NCI-H2196 treated with DMSO at 0.1 percent for 48 hours (cell line): ENCODE measurements at regions not wholly inside any gene's neighbourhood (a gene's known extent, or its start where the extent isn't known, plus 50 kb on each side); places are given as distances from the start of the nearest gene placed in this dataset.

Experiments used
- DNase-seq: peaks from one replicate; lab custom pipeline; 2025; ENCODE audit not compliant: unreplicated experiment; lab: John Stamatoyannopoulos, UW

GRCh38 chr1:4033713-4034112, 133.6 kb upstream of the C1orf174 start:
- no peak for DNase-seq

DNA sequence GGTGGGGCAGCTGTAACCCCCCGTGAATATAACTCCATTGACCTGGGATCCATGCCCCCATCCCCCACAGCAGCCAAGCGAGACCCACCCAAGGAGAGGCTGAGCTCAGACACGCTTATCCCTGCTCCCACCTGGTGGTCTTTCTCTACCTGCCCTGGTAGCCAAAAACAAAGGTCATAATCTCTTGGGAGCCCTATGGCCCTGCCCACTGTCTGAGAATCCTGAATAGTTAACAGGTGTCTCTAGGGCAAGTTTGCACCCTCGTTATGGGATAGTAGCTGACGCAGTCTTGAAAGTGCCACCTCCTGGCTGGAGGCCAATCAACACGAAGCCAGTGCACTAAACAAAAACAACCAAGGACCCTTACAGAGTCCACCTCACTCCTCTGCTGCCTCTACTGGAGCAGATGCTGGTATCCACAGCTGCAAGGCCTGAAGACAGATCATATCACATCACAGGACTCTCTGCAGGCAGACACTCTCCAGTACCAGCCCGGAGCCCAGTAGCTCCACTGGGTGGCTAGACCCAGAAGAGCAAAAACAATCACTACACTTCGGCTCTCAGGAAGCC, 134.3 kb upstream of the C1orf174 start:
- DNase-seq = no peak

- no peak for DNase-seq
Observed at GRCh38 chr1:4044967-4045366, 144.9 kb upstream of the C1orf174 start.

- no peak for DNase-seq
Observed at GRCh38 chr1:4045397-4046010, 145.4 kb upstream of the C1orf174 start.

- no peak for DNase-seq
Observed at GRCh38 chr1:4046836-4047461, 146.9 kb upstream of the C1orf174 start.

DNA sequence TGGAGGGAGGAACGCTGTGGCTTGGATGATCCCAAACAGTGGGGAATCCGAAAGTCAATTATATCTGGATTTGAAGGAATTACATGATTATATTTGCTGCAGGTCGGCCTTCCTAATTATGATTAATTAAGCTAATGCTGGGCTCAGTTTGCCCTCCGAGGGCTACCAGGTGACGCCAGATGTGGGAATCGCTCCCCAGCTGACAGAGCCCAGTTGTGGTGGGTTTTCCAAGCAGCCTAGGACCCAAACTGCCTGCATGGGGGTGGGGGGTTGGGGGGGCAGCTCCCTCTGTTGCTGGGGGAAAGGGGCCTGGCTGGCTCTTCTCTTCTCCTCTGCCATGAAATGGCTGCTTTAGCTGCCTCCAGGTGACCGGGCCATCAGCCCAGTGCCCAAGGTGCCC, 147.6 kb upstream of the C1orf174 start:
- no peak for DNase-seq

DNA sequence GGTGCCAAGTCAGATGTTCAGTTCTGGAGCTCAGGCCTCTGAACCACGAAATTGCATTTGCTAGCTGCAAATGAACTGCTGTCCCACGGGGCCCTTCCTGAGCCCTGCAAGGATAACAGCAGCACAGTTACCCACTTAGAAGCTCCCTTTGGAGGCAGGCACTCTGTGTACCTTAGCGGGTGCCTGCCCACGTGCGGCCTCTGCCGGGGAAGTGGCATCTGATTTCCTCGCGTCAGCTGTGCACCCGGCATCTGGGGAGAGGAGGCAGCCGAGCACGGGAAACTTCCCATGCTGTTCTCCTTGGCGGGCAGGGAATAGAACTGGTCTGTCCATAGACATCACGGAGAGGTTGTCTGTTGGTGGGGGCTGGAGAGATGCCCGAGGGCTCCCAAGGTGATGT, 148.0 kb upstream of the C1orf174 start:
- no peak for DNase-seq

DNA sequence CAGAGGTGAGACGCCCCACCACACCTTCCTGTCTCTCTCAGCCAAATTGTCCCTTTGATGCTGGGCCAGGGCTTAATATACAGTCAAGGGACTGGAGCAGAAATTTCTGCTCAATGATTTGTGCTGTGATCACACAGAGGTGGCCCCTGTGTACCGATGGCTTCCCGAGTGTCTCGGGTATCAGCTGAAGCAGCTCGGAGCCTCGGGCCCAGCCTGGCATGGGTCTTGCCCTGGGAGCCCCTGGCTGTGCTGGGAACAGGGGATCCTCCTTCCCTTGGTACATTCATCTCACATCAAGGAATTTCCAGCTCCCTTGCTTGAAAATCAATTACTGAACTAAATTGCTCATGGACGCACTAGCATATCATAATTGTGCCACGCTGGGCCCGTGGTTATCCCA, 148.8 kb upstream of the C1orf174 start:
- no peak for DNase-seq

- DNase-seq = no peak
Observed at GRCh38 chr1:4050998-4051397, 150.9 kb upstream of the C1orf174 start.

- DNase-seq = no peak
Observed at GRCh38 chr1:4052657-4053056, 152.6 kb upstream of the C1orf174 start.

DNA sequence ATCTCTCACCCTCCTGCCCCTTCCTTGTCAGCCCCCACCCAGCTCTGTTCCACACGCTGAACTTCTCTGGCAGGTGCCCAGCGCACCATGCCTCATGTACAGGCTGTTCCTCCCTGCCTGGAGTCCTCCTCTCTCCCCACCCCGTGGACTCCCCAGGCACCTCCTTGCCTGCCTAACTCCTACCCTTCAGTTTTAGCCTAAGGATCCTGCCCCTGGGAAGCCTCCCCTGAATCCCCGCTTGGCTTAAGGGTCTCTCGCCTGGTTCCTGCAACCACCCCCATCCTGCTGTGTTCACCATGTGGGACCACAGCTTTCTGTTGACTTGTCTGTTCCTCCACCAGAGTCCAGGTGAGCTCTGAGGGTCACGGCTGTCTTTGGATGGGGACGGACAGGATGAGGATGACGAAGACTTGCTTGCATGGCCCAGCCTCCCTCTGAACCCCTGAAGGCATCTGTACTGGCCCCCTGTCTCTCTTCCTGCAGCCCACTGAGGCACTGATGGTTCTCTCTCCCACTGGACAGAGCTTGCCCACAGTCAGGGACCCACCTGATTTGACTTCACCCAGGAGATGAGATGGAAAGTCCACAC, 153.2 kb upstream of the C1orf174 start:
- no peak for DNase-seq

DNA sequence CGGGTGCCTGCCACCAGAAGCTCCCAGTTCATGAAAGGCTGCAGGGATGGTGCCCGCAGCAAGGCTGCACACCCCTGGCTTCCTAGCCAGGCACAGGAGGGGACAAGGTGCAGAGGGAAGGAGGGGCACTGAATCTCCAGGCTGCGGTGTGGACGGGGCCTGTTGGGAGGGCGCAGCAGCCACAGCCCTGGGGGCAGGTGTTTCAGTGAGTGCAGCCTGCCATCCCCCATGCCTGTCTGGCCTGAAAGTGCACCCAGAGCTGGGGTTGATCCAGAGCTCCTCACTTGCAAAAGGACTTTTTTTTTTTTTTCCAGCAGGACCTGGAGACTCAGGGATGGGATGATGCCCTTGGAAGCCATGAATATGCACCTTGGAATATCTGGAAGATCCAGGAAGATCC, 153.7 kb upstream of the C1orf174 start:
- DNase-seq = no peak

- DNase-seq = no peak
Observed at GRCh38 chr1:4055294-4055967, 155.4 kb upstream of the C1orf174 start.

DNA sequence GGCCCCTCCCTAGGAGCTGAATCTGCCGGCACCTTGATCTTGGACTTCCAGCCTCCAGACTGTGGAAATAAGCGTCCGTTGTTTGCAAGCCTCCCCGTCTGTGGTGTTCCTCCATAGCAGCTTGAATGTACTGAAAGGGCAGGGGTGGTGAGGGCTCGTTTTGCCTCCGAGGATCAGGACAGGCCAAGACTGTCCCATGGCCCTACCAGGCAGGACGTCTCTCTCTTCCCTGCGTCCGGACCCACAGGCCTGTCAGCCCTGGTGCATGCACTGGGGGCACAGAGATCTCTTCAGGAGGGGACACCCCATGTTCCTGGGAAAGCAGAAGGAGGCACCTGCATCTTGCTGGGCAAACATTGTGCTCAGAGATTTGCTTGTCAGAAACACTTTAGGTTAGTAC, 156.3 kb upstream of the C1orf174 start:
- no peak for DNase-seq

- no peak for DNase-seq
Observed at GRCh38 chr1:4056989-4057388, 156.9 kb upstream of the C1orf174 start.

GRCh38 chr1:4057603-4058002, 157.5 kb upstream of the C1orf174 start:
- no peak for DNase-seq

DNA sequence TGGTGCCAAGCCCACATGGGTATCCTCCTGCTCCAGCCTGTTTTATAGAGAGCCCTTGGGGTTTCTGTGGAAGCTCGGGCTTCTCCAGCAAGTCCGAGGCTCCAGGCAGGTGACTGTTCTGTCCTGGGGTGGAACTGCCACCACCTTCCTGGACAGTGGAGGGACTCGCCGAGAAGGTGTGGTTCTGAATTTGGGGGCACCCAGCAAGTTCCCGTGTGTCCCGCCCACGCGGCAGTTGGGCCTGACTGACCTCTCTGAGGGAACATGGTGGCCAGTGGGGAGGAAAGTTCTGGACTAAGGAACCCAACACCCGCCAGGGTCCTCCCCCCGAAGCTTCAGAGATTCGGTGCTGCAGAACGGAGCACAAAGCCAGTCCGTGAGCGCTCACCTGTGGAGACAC, 158.1 kb upstream of the C1orf174 start:
- DNase-seq = no peak

DNA sequence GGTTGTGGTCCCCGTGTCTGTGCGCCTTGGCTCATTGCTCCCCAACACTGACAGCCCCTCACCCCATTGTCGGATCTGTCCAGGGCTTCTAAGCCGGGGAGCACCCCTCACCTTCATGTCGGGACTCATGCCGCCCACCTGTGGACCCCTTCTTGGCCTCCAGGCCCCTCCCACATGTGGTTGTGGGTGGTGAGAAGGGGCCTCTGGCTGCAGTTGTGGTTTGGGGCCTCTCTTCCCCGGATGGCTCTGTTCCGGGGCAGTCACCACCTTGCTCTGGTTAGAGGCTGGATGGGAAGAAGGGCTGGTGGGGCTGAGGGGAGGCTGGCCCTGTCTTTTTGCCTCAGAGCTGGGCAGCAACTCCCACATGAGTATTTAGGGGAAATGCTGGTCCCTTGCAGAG, 158.6 kb upstream of the C1orf174 start:
- no peak for DNase-seq

DNA sequence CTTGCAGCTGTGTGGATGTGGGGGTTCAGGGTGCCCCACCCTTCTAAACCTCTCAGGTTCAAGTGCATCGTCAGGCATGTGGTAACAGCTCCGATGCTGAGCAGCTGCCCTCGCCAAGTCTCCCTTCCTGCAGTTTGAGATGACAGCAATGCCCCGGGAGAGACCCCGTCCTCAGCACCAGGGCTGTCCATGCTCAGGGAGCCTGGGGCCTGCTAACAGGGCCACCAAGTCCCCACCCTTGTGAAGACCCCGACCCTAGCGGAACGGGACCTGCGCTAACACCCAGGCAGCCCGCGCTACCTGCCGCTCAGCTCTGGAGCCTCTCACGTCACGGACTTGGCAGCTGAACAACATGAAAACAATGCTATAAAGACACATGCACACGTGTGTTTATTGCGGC, 159.2 kb upstream of the C1orf174 start:
- no peak for DNase-seq

- DNase-seq = no peak
Observed at GRCh38 chr1:4060850-4061249, 160.8 kb upstream of the C1orf174 start.

- DNase-seq = no peak
Observed at GRCh38 chr1:4061521-4062031, 161.5 kb upstream of the C1orf174 start.

- no peak for DNase-seq
Observed at GRCh38 chr1:4062041-4062440, 162.0 kb upstream of the C1orf174 start.
